ENCODE measurements at regions not wholly inside any gene's neighbourhood (a gene's known extent, or its start where the extent isn't known, plus 50 kb on each side); places are given as distances from the start of the nearest gene placed in this dataset.
"Not testable (repeated sequence)": the region's sequence is repeated elsewhere in the genome, so short reads cannot be mapped to it uniquely, and the experiment has no call there.

DNA sequence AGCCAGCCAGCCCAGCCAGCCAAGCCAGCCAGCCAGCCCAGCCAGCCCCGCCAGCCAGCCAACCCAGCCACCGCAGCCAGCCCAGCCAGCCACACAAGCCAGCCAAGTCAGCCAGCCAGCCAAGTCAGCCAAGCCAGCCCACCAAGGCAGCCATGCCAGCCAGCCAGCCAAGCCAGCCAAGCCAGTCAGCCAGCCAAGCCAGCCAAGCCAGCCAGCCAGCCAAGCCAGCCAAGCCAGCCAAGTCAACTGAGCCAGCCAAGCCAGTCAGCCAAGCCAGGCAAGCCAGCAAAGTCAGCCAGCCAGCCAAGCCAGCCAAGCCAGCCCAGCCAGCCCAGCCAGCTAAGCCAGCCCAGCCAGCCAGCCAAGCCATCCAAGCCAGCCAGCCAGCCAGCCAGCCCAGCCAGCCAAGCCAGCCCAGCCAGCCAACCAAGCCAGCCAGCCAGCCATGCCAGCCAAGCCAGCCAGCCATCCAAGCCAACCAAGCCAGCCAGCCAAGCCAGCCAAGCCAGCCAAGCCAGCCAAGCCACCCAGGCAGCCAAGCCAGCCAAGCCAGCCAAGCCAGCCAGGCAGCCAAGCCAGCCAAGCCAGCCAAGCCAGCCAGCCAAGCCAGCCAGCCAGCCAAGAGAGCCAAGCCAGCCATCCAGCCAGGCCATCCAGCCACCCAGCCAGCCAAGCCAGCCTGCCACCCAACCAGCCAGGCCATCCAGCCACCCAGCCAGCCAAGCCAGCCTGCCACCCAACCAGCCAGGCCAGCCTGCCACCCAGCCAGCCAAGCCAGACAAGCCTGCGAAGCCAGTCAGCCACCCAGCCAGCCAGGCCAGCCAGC lies 329.9 kb upstream of the PLGLB2 start:
- H3K4me1 ChIP-seq (replicated peaks in 1 of 2); H3K27ac ChIP-seq; DNase-seq; H3K4me3 ChIP-seq; H3K9me3 ChIP-seq (replicated peaks in 1 of 3); H3K36me3 ChIP-seq (replicated peaks in 1 of 2); H3K27me3 ChIP-seq; intact Hi-C loops (cut with DNase I): not testable (repeated sequence)
- 92 to 100% (median 94%) methylated on average over 1 to 3 of the region's 3 CpGs; no CpG with 5 or more reads in 1 of the 4 donors for WGBS, 4 donors

DNA sequence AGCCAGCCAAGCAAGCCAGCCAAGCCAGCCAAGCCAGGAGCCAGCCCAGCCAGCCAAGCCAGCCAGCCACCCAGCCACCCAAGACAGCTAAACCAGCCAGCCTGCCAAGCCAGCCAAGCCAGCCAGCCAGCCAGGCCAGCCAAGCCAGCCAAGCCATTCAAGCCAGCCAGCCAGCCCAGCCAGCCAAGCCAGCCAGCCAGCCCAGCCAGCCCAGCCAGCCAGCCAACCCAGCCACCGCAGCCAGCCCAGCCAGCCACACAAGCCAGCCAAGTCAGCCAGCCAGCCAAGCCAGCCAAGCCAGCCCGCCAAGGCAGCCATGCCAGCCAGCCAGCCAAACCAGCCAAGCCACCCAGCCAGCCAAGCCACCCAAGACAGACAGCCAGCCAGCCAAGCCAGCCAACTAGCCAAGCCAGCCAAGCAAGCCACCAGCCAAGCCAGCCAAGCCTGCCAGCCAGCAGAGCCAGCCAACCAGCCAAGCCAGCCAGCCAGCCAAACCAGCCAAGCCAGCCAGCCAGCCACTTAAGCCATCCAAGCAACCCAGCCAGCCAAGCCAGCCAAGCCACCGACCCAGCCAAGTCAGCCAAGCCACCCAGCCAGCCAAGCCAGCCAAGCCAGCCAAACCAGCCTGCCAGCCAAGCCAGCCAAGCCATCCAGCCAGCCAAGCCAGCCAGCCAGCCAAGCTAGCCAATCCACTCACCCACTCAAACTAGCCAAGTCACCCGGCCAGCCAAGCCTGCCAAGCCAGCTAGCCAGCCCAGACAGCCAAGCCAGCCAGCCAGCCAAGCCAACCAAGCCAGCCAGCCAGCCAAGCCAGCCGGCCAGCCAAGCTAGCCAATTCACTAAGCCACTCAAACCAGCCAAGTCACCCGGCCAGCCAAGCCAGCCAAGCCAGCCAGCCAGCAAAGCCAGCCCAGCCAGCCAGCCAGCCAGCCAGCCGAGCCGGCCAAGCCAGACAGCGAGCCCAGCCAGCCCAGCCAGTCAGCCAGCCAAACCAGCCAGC lies 328.8 kb upstream of the PLGLB2 start:
- H3K9me3 ChIP-seq (replicated peaks in 1 of 3); H3K36me3 ChIP-seq (replicated peaks in 1 of 2); H3K4me3 ChIP-seq; H3K27me3 ChIP-seq; DNase-seq; H3K27ac ChIP-seq; H3K4me1 ChIP-seq (replicated peaks in 1 of 2); intact Hi-C loops (cut with DNase I): not testable (repeated sequence)
- WGBS, 4 donors, result 83 to 88% (median 87%) methylated on average over 3 to 7 of the region's 9 CpGs

DNA sequence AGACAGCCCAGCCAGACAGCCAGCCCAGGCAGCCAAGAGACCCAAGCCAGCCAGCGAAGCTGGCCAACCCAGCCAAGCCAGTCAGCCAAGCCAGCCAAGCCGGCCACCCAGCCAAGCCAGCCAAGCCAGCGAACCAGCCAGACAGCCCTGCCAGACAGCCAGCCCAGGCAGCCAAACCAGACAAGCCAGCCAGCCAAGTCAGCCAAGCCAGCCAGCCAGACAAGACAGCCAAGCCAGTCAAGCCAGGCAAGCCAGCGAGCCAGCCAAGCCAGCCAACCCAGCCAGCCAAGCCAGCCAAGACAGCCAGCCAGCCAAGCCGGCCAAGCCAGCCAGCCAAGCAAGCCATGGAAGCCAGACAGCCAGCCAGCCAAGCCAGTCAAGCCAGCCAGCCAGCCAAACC lies 327.9 kb upstream of the PLGLB2 start:
- intact Hi-C loops (cut with DNase I); H3K27ac ChIP-seq; H3K9me3 ChIP-seq (replicated peaks in 1 of 3); H3K4me3 ChIP-seq; DNase-seq; H3K4me1 ChIP-seq (replicated peaks in 1 of 2); H3K27me3 ChIP-seq; H3K36me3 ChIP-seq (replicated peaks in 1 of 2): not testable (repeated sequence)
- 84 to 88% methylated on average over 2 of the region's 5 CpGs; no CpG with 5 or more reads in 2 of the 4 donors for WGBS, 4 donors

DNA sequence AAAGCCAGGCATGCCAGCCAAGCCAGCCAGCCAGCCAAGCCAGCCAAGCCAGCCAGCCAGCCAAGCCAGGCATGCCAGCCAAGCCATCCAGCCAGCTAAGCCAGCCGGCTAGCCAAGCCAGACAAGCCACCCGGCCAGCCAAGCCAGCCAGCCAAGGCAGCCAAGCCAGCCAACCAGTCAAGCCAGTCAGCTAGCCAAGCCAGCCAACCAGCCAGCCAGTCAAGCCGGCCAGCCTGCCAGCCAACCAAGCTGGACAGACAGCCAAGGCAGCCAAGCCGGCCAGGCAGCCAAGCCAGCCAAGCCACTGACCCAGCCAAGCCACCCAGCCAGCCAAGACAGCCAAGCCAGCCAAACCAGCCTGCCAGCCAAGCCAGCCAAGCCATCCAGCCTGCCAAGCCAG lies 326.9 kb upstream of the PLGLB2 start:
- H3K27me3 ChIP-seq; H3K9me3 ChIP-seq (replicated peaks in 1 of 3); intact Hi-C loops (cut with DNase I); DNase-seq; H3K4me1 ChIP-seq (replicated peaks in 1 of 2); H3K4me3 ChIP-seq; H3K36me3 ChIP-seq (replicated peaks in 1 of 2); H3K27ac ChIP-seq: not testable (repeated sequence)
- 94 to 96% methylated on average over 4 of the region's 4 CpGs; no CpG with 5 or more reads in 2 of the 4 donors for WGBS, 4 donors

DNA sequence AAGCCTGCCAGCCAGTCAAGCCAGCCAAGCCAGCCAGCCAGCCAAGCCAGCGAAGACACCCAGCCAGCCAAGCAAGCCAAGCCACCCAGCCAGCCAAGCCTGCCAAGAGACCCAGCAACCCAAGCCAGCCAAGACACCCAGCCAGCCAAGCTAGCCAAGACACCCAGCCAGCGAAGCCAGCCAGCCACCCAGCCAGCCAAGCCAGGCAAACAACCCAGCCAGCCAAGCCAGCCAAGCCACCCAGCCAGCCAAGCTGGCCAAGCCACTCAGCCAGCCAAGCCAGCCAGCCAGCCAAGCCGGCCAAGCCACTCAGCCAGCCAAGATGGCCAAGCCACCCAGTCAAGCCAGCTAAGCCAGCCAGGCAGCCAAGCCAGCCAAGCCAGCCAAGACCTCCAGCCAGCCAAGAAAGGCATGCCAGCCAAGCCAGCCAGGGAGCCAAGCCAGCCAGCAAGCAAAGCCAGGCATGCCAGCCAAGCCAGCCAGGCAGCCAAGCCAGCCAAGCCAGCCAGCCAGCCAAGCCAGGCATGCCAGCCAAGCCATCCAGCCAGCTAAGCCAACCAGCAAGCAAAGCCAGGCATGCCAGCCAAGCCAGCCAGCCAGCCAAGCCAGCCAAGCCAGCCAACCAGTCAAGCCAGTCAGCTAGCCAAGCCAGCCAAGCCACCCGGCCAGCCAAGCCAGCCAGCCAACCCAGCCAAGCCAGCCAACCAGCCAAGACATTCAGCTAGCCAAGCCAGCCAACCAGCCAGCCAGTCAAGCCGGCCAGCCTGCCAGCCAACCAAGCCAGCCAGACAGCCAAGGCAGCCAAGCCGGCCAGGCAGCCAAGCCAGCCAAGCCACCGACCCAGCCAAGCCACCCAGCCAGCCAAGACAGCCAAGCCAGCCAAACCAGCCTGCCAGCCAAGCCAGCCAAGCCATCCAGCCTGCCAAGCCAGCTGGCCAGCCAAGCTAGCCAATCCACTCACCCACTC lies 323.8 kb upstream of the PLGLB2 start:
- intact Hi-C loops (cut with DNase I); H3K4me1 ChIP-seq (replicated peaks in 1 of 2); H3K4me3 ChIP-seq; H3K9me3 ChIP-seq (replicated peaks in 1 of 3); H3K27me3 ChIP-seq; H3K36me3 ChIP-seq (replicated peaks in 1 of 2); H3K27ac ChIP-seq: not testable (repeated sequence)
- peak in 1 of 7 donors; percentile 46 for DNase-seq
- whole genome bisulfite sequencing, 4 donors, result 81 to 85% (median 85%) methylated on average over 5 to 6 of the region's 7 CpGs

- H3K4me3 ChIP-seq; H3K36me3 ChIP-seq (replicated peaks in 1 of 2); intact Hi-C loops (cut with DNase I); H3K4me1 ChIP-seq (replicated peaks in 1 of 2); H3K27ac ChIP-seq; H3K9me3 ChIP-seq (replicated peaks in 1 of 3); H3K27me3 ChIP-seq: not testable (repeated sequence)
- DNase-seq, result peak in 1 of 7 donors; percentile 56
- no CpG with 5 or more reads among the region's 1 CpG for WGBS, 4 donors
Observed at GRCh38 chr2:87424763-87425154, 323.1 kb upstream of the PLGLB2 start.

- DNase-seq; H3K36me3 ChIP-seq (replicated peaks in 1 of 2); H3K9me3 ChIP-seq (replicated peaks in 1 of 3); intact Hi-C loops (cut with DNase I); H3K27ac ChIP-seq; H3K4me3 ChIP-seq; H3K4me1 ChIP-seq (replicated peaks in 1 of 2); H3K27me3 ChIP-seq: not testable (repeated sequence)
- WGBS, 4 donors, result 40 to 100% (median 80%) methylated on average over 1 to 3 of the region's 3 CpGs
Observed at GRCh38 chr2:87425191-87425590, 322.7 kb upstream of the PLGLB2 start.

GRCh38 chr2:87425717-87426116 lies 322.2 kb upstream of the PLGLB2 start:
- WGBS, 4 donors, result 80 to 100% (median 85%) methylated on average over 2 to 3 of the region's 3 CpGs; no CpG with 5 or more reads in 1 of the 4 donors
- H3K9me3 ChIP-seq (replicated peaks in 1 of 3); H3K4me1 ChIP-seq (replicated peaks in 1 of 2); H3K36me3 ChIP-seq (replicated peaks in 1 of 2); DNase-seq; H3K27me3 ChIP-seq; H3K27ac ChIP-seq; intact Hi-C loops (cut with DNase I); H3K4me3 ChIP-seq: not testable (repeated sequence)

DNA sequence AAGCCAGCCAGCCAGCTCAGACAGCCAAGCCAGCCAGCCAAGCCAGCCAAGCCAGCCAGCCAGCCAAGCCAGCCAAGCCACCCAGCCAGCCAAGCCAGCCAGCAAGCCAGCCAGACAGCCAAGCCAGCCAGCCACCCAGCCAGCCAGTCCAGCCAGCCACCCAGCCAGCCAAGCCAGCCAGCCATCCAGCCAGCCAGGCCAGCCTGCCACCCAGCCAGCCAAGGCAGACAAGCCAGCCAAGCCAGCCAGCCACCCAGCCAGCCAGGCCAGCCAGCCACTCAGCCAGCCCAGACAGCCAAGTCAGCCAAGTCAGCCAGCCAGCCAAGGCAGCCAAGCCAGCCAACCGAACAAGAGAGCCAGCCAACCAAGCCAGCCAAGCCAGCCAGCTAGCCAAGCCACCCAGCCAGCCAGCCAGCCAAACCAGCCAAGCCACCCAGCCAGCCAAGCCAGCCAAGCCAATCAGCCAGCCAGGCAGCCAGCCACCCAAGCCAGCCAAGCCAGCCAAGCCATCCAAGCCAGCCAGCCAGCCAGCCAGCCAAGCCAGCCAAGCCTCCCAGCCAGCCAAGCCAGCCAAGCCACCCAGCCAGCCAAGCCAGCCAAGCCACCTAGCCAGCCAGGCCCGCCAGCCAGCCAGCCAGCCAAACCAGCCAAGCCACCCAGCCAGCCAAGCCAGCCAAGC lies 319.3 kb upstream of the PLGLB2 start:
- H3K27me3 ChIP-seq; H3K27ac ChIP-seq; H3K4me1 ChIP-seq (replicated peaks in 1 of 2); intact Hi-C loops (cut with DNase I); H3K36me3 ChIP-seq (replicated peaks in 1 of 2); DNase-seq; H3K9me3 ChIP-seq (replicated peaks in 1 of 3); H3K4me3 ChIP-seq: not testable (repeated sequence)
- WGBS, 4 donors, result 76 to 100% (median 77%) methylated on average over 1 to 2 of the region's 2 CpGs; no CpG with 5 or more reads in 1 of the 4 donors
